SIG-M5 treated with dmso at 0.1 percent for 504 hours (cell line): ENCODE measurements at regions not wholly inside any gene's neighbourhood (a gene's known extent, or its start where the extent isn't known, plus 50 kb on each side); places are given as distances from the start of the nearest gene placed in this dataset.
A peak's percentile ranks its signal among the peaks of the same experiment; 100 is the strongest.

Experiments
- DNase-seq: peaks from one replicate; lab custom pipeline; 2025; ENCODE audit not compliant: unreplicated experiment; lab: John Stamatoyannopoulos, UW

DNA sequence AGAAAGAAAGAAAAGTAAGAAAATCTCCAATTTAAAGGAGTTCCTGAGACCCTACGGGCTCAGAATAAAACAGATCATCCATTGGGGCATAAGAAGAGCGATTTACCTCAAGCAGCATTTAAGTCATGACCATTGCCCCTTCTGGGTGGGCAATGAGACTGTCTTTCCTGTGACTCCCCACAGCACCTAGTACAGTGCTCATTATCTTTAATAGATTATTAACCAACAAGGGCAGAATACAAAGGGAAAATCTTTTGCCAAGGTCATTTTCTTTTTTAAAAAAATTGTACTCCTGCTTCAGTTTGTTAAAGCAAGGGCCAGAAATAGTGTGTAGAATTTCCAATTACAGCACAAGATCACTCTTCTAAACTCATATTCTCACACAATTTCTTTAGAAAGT is 443.3 kb upstream of the AGTR1 start:
- no peak for DNase-seq

DNA sequence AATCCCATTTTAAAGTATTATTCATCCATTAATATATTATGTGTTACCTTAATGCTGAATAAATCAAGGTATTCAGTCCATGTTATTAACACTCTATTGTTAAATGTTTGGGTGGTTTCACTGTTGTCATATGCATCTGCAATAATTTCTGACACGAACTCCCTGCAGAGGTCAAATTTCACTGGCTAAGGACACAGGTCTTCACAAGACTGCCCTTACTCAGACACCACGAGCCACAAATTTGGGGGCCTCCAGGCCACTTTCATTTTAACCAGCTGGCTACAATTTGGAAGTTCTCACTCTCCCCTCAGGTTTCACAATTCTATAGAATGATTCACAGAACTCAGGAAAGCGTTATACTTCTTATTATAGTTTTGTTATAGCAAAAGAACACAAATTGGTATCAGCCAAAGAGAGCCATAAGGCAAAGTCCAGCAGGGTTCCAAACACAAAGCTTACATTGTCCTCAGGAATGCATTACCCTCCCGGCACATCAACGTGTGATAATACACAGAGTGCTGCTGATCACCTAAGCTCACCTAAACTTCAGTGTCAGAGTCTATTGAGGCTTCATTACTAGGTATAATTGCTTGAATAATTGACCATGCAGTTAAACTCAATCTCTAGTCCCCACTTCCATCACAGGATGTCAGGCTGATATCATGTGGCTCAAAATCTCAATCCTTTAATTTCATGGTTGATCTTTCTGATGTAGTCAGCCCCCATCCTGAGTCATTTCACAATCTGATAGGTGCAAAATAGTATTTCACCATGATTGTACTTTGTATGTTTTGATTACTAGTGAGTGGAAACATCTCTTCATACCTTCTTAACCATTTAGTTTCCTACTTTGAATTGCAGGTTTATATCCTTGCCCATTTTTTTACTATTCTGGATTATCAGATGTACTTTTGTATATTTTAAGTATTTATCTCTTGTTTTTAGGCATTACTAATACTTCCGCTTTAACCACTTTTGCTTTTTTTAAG is 441.4 kb upstream of the AGTR1 start:
- DNase-seq, result no peak

DNA sequence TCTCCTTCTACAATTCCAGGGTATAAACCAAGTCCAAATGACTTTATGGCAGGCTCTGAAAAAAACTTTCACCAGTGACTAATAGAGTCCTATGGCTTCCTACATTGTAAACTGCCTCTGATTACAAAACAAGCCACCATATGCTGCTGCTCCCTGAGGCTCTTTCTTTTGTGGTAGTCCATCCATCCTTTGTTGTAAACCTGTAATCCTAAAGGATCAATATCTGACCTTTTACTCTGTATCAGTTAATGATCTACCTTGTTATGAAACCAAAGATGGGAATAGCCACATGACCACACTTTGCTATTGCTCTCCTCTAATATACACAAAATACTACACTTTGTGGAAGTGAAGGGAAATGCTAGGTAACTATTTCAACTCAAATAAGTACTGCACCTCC is 434.7 kb upstream of the AGTR1 start:
- no peak for DNase-seq

DNA sequence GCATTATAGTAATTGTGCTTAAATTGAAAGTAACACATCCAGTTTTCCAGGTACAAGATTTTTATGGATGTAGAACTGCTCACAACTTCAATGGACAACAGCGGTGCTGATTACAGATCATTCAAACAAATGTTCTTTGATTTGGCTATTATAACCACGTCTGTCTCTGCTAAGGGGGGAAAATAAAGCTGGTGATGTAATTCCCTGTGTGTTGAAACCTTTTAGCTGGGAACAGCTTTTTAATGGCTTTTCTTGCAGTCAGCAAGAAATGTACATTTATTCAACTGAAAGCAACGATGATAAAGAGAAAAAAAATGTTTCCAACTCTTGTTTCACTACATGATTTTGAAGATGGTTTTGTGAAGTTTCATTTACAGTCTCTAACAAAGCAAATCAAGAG is 431.9 kb upstream of the AGTR1 start:
- no peak for DNase-seq

DNA sequence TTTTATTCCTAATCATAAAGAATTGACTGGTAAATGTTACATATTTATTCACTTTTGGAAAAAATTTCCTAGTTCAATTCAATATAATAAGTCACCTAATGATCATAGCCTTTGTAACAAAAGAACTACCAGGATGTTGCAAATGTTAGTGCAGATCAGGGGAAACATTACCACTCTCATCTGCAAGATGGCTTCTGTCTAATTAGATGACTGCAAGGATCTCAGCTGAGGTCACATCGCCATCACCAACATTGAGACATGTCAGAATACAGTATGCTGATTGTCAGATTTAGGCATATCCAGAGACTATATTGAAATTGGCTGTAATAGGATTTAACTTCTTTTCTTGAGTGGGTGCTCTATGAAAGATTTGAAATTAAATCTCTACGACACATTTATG is 431.4 kb upstream of the AGTR1 start:
- no peak for DNase-seq

DNA sequence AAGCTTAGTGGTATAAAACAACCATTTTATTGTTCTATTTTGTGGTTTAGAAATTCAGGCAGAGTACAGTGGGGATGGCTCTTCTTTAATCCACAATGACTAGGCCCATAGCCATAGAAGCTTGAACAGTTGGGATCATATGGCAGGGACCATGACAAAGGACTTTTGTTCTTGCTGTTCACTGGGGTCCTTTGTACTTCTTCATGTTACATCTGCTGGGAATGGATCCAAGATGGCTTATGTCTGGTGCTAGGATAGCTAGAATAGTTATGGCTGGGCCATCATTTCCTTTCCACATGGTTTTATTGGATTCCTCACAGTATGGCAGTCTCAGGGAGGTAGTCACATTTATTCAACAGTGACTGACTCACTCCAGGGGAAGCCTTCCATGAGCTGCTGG is 427.9 kb upstream of the AGTR1 start:
- DNase-seq, result no peak

DNA sequence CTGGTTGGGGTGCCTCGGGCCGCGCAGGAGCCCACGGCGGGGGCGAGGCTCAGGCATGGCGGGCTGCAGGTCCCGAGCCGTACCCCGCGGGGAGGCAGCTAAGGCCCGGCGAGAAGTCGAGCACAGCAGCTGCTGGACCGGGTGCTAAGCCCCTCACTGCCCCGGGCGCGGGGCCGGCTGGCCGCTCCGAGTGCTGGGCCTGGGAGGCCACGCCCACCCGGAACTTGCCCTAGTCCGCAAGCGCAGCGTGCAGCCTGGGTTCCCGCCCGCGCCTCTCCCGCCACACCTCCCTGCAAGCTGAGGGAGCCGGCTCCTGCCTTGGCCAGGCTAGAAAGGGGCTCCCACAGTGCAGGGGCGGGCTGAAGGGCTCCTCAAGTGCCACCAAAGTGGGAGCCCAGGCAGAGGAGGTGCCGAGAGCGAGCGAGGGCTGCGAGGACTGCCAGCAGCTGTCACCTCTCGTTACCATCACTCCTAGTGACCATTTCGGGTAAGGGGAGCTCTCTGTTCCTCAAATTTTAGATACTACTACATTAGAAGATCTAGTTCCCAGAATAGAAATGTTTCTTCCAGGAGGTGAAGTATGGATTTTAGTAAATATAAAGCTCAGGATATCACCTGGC is 417.0 kb upstream of the AGTR1 start:
- no peak for DNase-seq

DNA sequence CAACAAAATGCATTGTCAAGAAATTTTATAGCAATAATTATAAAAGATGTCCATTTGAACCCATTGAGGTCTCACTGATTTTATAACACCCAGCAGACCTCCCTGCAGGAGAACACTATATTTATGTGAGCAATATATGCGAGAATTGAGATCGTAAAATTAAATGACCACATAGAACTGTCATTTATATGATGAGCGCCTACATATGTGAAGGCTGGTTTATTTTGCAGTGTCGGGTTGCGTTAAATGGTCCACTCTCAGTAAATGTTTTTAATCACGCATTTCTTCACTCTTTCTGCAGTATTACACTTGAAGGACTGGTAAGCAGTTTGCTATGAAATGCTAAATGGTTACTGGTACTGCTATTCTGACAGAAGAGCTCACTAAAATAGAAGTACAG is 408.5 kb upstream of the AGTR1 start:
- no peak for DNase-seq

DNA sequence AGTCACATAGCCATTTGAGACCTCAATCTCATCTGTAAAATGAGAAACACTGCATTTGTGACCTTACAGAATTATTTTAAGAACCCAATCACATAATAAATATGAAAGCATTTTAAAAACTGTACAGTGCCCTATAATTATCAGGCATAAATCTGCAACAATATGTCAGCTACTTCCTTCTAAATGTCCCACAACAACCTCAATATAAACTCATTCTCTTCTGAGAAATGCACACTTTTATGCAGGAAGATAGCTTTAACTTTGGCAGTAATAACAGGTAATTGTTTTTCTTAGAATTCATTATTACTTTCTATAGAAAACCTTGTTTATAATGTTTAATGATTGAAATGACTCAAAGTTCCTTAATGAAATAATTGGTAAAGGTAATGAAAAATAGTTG is 400.7 kb upstream of the AGTR1 start:
- no peak for DNase-seq

DNA sequence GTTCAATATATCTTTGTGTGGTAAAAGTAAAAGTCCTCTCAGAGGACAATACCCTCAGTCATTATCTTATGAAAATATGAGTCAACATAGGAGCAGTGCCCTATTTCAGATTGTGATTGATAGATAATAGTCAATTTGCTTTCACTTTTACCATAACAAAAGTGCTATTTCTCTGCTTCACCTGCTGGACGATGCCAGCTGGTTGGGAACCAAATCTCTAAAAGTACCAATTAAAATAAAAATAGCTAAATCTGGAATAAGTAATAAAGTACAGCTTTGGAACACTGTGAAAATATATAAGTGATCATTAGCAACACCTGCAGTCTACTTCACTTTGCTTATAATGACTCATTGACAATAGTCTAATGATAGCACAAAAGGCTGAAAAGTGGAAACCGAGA is 390.3 kb upstream of the AGTR1 start:
- no peak for DNase-seq

DNA sequence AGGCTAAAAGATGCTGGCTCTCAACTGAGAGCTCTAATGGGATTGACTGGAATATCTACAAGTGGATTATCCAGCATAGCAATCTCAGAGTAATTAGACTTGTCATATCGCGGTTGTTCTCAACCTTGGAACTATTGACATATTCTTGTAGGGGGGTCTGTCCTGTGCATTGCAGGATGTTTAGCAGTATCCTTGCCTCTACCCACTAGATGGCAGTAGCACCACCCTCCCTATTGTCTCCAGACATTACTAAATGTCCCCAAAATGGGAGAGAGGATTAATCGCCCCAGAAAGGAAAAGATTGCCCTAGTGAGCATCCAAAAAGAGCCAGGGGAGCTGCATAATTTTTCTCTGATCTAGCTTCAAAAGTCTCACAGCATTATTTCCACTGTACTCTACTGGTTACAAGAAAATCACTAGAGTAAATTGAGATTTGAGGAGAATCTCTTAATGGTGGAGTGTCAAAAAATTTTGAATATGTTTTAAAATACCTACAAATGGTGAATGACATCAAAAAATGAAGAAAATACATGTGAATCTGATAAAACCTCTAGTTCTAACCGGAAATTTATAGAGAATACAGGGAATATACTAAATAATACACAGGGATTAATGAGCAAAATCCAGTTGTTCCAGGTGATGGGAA is 388.2 kb upstream of the AGTR1 start:
- DNase-seq, result peak; percentile 43

DNA sequence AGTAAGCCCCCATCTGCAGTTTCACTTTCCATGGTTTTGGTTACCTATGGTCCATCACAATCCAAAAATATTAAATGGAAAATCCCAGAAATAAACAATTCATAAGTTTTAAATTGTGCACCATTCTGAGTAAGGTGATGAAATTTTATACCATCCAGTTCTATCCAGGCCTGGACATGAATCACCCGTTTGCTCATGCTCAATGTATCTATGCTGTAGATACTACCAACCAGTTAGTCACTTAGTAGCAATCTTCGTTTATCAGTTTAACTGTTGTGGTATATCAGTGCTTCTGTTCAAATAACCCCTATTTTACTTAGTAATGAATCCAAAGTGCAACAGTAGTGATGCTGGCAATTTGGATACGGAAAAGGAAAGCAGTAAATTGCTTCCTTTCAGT is 381.9 kb upstream of the AGTR1 start:
- DNase-seq, result no peak

DNA sequence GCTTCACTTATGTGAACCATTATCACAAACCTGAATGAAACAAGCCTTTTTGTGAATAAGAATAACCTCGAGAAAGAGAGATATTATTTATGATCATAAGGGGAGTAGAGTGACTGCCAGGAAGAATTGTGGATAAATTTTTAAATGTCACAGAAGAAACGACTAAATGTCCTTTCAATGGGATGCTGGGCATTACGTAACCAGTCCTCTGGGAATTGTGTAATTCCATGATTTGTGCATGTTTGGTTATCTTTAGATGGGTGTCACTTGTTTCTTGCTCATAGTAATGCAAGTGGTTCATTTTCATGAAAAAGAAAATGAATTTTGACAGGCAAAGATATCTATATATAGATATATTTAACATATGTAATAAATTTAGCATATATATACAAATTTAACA is 379.5 kb upstream of the AGTR1 start:
- no peak for DNase-seq

DNA sequence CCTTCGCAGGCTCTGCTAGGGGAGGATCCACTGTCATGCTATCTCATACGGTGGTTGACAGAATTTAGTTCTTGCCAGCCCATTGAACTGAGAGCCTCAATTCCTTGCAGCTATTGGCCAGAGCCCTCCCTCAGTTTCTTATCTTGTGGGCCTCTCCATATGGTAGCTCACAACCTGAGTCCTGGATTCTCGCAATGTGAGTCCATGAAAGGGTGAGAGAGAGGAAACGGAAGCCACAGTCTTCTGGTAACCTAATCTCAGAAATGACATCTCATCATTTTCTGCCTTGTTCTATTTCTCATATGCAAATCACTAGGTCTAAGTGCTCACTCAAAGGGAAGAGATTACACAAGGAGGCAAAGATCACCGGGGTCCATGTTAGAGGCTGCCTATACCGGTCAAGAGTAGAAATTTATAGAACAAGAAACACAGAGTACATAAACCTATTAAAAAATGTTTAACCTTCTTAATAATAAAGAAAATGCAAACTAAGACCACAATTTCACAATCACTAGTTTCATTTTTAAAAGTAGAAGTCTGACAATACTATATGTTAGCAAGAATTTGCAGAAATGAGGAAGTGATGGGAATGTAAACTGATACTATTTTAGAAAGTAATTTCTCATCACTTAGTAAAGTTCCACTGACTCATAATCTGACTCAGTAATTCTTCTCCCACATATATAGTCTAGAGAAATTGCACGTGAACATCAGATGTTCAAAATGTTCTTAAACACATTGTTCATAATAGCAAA is 378.4 kb upstream of the AGTR1 start:
- peak; percentile 92 for DNase-seq

DNA sequence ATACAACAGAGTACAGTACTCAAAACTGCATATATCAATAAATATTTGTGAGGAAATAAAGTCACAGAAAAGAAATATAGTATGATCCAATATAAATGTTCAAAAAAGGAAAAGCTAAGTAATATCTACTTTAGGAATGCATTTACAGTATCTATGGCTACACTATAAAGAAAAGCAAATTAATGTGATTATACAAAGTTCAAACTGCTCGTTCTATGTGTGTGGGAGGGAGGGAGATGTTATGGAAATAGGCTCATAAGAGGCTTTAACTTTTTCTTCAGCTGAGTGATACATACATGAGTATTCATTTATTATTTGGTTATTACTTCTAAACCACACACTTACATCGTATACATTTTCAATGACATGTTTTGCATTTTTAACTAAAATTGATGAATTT is 377.7 kb upstream of the AGTR1 start:
- no peak for DNase-seq

DNA sequence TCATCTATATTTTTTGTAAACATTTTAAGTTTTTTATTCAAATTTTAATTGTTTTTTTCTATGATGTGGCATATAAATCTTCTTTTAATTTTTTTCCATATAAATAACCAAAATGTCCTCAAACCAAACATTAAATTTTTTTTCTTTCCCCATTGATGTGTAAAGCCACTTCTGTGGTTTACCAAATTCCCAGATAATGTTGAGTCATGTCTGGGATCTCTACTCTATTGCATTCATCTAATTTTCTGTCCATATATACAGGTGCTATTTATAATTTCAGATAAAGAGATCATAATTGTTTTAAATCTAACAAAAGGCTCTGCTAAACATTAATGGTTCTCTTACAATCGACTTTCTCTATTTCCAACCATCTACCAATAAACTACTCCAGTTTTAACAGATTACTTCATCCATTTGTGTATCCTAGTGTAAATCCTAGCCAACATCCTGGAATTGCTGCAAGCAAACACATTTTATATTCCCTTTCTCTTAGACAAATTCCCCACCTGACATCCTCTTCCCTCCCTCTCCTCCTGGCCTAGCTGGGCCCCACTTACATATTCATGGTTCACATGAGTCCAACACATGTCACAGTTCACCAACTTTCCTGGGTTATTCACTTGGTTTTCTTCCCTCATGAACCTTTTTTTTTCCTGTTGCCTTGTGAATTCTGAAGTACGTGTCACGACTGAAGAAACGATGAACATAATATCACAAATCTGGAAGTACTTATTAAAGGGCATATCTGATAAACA is 368.0 kb upstream of the AGTR1 start:
- DNase-seq, result no peak

DNA sequence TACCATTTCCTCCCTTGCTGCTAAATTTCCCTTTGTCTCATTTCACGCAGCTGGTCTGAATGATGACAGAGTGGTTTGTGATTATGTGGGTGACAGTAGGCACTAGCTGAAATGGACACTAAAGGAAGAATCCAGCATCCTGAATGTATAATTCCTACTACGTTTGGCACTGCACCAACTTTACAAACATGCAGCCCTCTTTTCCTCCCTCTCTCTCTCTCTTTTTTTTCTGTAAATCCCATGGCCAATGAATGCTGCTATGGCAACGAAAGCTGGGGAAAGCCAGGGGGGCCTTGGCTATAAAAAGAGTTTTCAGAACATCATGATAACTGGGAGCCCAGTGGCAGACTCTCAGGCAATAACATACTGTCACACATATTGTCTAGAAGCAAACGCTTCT is 367.2 kb upstream of the AGTR1 start:
- no peak for DNase-seq

DNA sequence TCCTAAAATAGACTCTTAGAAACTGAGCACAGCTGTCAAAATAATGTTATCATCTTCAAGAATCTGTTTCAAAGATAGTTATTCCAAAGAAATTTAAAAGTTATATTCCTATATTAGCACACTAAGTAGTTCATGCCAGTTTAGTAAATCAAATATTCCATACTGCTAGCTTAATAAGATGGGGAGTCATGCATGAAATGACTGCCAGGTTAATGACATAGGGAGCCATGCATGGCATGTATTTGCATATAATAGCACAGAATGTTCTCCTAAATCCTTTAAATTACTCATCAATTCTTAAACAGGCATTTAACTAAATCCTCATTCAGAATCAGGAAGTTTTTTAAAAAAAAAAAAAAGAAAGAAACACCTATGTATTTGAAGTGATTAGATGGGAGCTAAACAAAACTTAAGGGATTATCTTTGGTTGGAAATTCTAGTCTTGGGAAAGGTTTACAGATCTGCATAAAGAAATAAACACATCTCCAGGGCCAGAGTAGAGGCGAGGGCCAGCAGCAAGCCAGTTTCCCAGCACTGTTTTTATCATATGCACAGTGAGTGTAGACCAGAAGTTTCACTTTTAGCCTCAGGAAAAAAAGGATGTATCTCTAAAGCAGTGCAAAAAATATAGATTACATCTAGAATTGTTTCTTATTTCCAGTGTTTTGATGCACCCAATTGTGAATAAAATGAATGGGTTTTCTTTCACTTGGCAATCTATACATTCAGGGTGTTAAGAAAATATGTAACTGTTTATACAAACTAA is 366.4 kb upstream of the AGTR1 start:
- DNase-seq, result no peak

DNA sequence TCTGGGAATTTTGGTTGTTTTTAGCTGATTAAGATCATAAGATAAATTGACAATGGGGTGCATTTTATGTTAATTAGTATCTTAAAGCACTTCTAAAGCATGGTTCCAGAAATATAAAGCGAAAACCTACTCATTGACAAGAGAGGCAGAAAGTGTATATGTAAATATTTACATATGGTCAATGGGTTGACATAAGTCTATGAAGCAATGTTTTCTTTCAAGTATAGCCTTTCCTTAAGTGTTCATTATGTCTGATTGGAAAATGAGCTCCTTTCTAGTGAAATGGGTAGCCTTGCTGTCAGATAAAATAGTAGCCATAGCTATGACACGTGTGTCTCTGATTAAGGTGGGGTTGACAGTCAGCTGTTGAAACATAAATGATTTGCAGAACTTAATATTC is 365.2 kb upstream of the AGTR1 start:
- DNase-seq, result no peak

DNA sequence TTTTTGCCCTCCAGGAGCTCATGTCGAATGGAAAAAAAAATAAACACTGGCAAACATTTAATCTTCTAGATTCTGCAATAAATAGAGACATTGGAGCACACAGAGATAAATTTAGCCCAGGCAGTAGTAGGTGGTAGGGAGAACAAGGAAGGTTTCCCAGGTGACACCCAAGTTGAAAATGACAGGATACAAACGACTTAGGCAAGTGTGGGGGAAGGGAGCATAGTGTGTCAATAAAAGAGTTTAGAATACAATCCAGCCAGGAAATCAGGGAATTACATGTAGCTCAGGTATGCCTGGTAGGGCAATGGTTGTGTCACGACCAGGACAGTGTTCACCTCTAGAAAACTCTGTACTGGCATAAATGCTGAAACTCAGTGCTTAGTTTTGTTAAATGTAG is 364.6 kb upstream of the AGTR1 start:
- DNase-seq, result no peak
